Fibroblast of villous mesenchyme (primary cell): ENCODE measurements at regions not wholly inside any gene's neighbourhood (a gene's known extent, or its start where the extent isn't known, plus 50 kb on each side); places are given as distances from the start of the nearest gene placed in this dataset.

ENCODE experiments used
- DNase-seq: peaks from one replicate; pipeline ENCODE4 v3.0.0-alpha.2; 2010; ENCODE audit warnings: low read depth
- H3K4me3 ChIP-seq: 2 replicates; pipeline ENCODE4 v1.5.1; 2011; ENCODE audit warnings: low read depth, mild to moderate bottlenecking, low read length
- CTCF ChIP-seq: IDR thresholded peaks from 2 replicates; pipeline ENCODE4 v1.5.1; 2012; ENCODE audit warnings: low read depth, mild to moderate bottlenecking, low read length; ENCODE audit not compliant: insufficient read depth

DNA sequence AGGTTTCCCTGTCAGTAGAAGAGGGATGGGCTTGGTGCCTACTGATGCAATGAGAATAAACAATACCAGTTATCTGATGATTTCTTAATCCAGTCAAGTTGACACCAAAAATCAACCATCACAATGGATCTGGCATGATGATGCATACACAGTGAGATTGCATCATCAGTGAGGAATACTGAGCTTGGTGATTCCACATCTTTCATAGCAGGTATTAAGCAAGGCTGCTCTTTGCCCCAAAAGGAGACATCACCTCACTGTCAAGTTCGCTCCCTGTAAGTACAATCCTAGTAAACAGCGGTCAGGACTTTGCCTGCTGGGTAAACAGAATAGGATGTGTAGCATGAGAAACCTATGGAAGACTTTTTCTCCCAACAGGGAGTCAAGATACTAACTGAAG lies 282.7 kb upstream of the CDH2 start:
- H3K4me3 ChIP-seq, result no peak overlapping the region
- TF ChIP-seq CTCF, result no peak
- no peak for DNase-seq

DNA sequence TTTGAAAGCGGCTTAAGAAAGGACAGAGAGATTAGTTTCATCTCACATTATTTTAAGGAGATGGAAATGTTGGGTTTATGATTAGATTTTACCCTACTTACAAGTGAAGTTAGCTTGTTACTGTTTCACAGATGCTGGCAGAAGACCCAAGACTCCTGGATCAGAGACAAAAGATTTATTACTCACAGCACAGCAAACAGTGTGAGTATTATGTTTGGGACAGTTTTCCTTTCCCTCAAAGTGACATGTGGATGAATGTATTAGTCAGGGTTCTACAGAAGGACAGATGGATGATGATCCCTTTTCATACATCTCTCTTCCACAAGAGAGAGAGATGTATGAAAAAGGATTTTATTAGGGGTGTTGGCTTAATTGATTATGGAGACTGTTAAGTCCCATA lies 281.8 kb upstream of the CDH2 start:
- TF ChIP-seq CTCF, result no peak
- DNase-seq, result no peak
- H3K4me3 ChIP-seq, result no peak overlapping the region

GRCh38 chr18:28457784-28458183 lies 280.9 kb upstream of the CDH2 start:
- no peak overlapping the region for H3K4me3 ChIP-seq
- DNase-seq, result no peak
- TF ChIP-seq CTCF, result no peak

- no peak for DNase-seq
- no peak for TF ChIP-seq CTCF
Measured at GRCh38 chr18:28455971-28456370, 279.0 kb upstream of the CDH2 start.

GRCh38 chr18:28439870-28440269 lies 262.9 kb upstream of the CDH2 start:
- no peak overlapping the region for H3K4me3 ChIP-seq
- no peak for TF ChIP-seq CTCF
- DNase-seq, result peak; percentile 0

More at GRCh38 chr18:28455971-28456370, 279.0 kb upstream of the CDH2 start:
- H3K4me3 ChIP-seq, result no peak overlapping the region

DNA sequence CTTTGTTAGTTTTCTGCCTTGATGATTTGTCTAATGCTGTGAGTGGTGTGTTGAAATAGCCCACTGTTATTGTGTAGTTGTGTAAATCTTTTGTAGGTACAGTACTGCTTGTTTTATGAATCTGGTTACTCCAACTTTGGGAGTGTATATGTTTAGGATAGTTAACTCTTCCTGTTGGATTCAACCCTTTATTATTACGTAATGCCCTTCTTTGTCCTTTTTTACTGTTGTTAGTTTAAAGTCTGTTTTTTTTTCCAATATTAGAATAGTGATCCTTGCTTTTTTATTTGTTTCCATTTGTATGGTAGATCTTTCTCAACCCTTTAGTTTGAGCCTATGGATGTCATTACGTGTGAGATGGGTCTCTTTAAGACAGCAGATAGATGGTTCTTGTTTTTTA lies 261.5 kb upstream of the CDH2 start:
- H3K4me3 ChIP-seq, result no peak overlapping the region
- TF ChIP-seq CTCF, result no peak
- DNase-seq, result no peak

- no peak overlapping the region for H3K4me3 ChIP-seq
- TF ChIP-seq CTCF, result no peak
- DNase-seq, result no peak
Measured at GRCh38 chr18:28432339-28432738, 255.4 kb upstream of the CDH2 start.
